GM12878 (cell line): ENCODE measurements at regions not wholly inside any gene's neighbourhood (a gene's known extent, or its start where the extent isn't known, plus 50 kb on each side); places are given as distances from the start of the nearest gene placed in this dataset.

ENCODE experiments used
- ATAC-seq: fragments of 200-7000 bp; cut with Tn5 transposase; 3 replicates; pipeline ENCODE4 v1.9.1; 2020; ENCODE audit warnings: mild to moderate bottlenecking, moderate library complexity
- BruUV-seq: library from RNA; stranded (reverse); fragments of 400-500 nt; replicated peaks from 2 replicates; lab custom pipeline; 2021; lab: Mats Ljungman, UMichigan
- CTCF ChIA-PET: fragments of 300-600 bp; sonication (Branson Sonifier 250); formaldehyde crosslinking; extraction: SDS; loops from one replicate; lab custom pipeline; 2021; ENCODE audit warnings: inconsistent platforms; lab: Yijun Ruan, JAX
- POLR2A ChIA-PET: fragments of 350-600 bp; formaldehyde crosslinking; extraction: SDS; loops from one replicate; lab custom pipeline; 2021; ENCODE audit warnings: inconsistent platforms; lab: Charles Lee
- RAD21 ChIA-PET: fragments of 300-600 bp; sonication (Branson Sonifier 250); formaldehyde crosslinking; loops from one replicate; lab custom pipeline; 2023; ENCODE audit warnings: antibody characterized with exemption; ENCODE audit not compliant: unreplicated experiment; lab: Charles Lee
- SMC1A ChIA-PET: fragments of 300-600 bp; sonication (Branson Sonifier 250); formaldehyde crosslinking; loops from one replicate; lab custom pipeline; 2023; ENCODE audit not compliant: unreplicated experiment, uncharacterized antibody; lab: Charles Lee
- DNase-seq: peaks from one replicate; pipeline ENCODE4 v3.0.0-alpha.2; 2011; ENCODE audit warnings: low read depth, low spot score
- FAIRE-seq: peaks from 3 replicates; lab custom pipeline; 2011; peaks lifted over from hg19 to GRCh38; lab: Jason Lieb, UNC
- H2AFZ ChIP-seq: 2 replicates; pipeline ENCODE4 v1.6.0; 2011; ENCODE audit warnings: low read depth, low read length, control low read depth; ENCODE audit not compliant: control insufficient read depth
- H3K27ac ChIP-seq: 2 replicates; pipeline ENCODE4 v1.5.1; 2011; ENCODE audit warnings: control low read depth; ENCODE audit not compliant: control insufficient read depth, insufficient read depth
- H3K27me3 ChIP-seq, 2 experiments: replicated peaks in 1 of 2; 2 replicates each; pipeline versions ENCODE4 v1.6.0 to v1.6.1; 2011; ENCODE audit warnings: low read length in 1 of 2; ENCODE audit not compliant: control insufficient read depth in 2 of 2, insufficient read depth in 2 of 2
- H3K36me3 ChIP-seq, 2 experiments: 2 replicates each; pipeline ENCODE4 v1.5.1; 2011; ENCODE audit warnings: low read length in 1 of 2; ENCODE audit not compliant: control insufficient read depth in 2 of 2, insufficient read depth in 2 of 2
- H3K4me1 ChIP-seq: 2 replicates; pipeline ENCODE4 v1.6.1; 2011; ENCODE audit warnings: mild to moderate bottlenecking, low read length, moderate library complexity, mixed read lengths; ENCODE audit not compliant: control insufficient read depth, insufficient read depth
- H3K4me2 ChIP-seq: 2 replicates; pipeline ENCODE4 v1.6.0; 2011; ENCODE audit warnings: control low read depth; ENCODE audit not compliant: control insufficient read depth, insufficient read depth
- H3K4me3 ChIP-seq: fragments of 200-600 bp; sonication (generic); 2 replicates; pipeline ENCODE4 v1.5.1; 2016
- H3K79me2 ChIP-seq: 2 replicates; pipeline ENCODE4 v1.6.0; 2011; ENCODE audit warnings: low read length; ENCODE audit not compliant: control insufficient read depth, insufficient read depth
- H3K9ac ChIP-seq: 2 replicates; pipeline ENCODE4 v1.8.0; 2011; ENCODE audit warnings: low read length, control low read depth, mixed read lengths; ENCODE audit not compliant: control insufficient read depth, insufficient read depth
- H3K9me3 ChIP-seq: replicated peaks from 3 replicates; pipeline ENCODE4 v1.5.1; 2011; ENCODE audit warnings: mild to moderate bottlenecking, low read length; ENCODE audit not compliant: control insufficient read depth, insufficient read depth
- H4K20me1 ChIP-seq: 2 replicates; pipeline ENCODE4 v1.6.0; 2011; ENCODE audit not compliant: control insufficient read depth, insufficient read depth
- CBX3 ChIP-seq: fragments of 200-600 bp; sonication (generic); IDR thresholded peaks from 2 replicates; pipeline ENCODE4 v1.6.1; 2016; ENCODE audit warnings: low read depth, borderline replicate concordance
- CBX5 ChIP-seq: sonication (generic); IDR thresholded peaks from 2 replicates; pipeline ENCODE4 v1.6.1; 2016; ENCODE audit warnings: low read depth, moderate library complexity, mild to moderate bottlenecking, inconsistent platforms
- FOS ChIP-seq: IDR thresholded peaks from 3 replicates; pipeline ENCODE4 v1.6.1; 2011; ENCODE audit warnings: borderline replicate concordance; ENCODE audit not compliant: insufficient read length; ENCODE audit errors: extremely low read depth
- MLLT1 ChIP-seq: fragments of 450-650 bp; IDR thresholded peaks from 2 replicates; pipeline ENCODE4 v1.6.1; 2016; ENCODE audit warnings: mild to moderate bottlenecking
- SKIL ChIP-seq: fragments of 450-650 bp; IDR thresholded peaks from 2 replicates; pipeline ENCODE4 v1.6.1; 2017; ENCODE audit warnings: mild to moderate bottlenecking, low read depth, inconsistent platforms; ENCODE audit not compliant: poor library complexity, severe bottlenecking
- SMARCA5 ChIP-seq: fragments of 450-650 bp; IDR thresholded peaks from 2 replicates; pipeline ENCODE4 v1.6.1; 2017; ENCODE audit warnings: mild to moderate bottlenecking
- ZNF217 ChIP-seq: fragments of 450-650 bp; IDR thresholded peaks from 2 replicates; pipeline ENCODE4 v1.6.1; 2017; ENCODE audit warnings: antibody characterized with exemption, mild to moderate bottlenecking
- ZNF592 ChIP-seq: fragments of 450-650 bp; IDR thresholded peaks from 2 replicates; pipeline ENCODE4 v1.6.1; 2017; ENCODE audit warnings: mild to moderate bottlenecking, moderate library complexity
- WGBS: methylation state at CpG from one replicate; pipeline ENCODE4 v1.1.6; 2016; ENCODE audit warnings: low lambda C conversion rate; ENCODE audit not compliant: insufficient replicate concordance, insufficient coverage; ENCODE audit errors: missing lambda C conversion rate; 5-methylcytosine and 5-hydroxymethylcytosine counted together
- in situ Hi-C: fragments of 300-500 bp; cut with MboI; formaldehyde crosslinking; loops from 9 replicates; pipeline ENCODE4 v1.14.3; 2018; ENCODE audit warnings: mixed read lengths
- intact Hi-C: fragments of 100-400 bp; cut with micrococcal nuclease; formaldehyde crosslinking; loops from one replicate; pipeline ENCODE4 v1.14.2; 2022; ENCODE audit not compliant: unreplicated experiment
- TF ChIP-seq, protein P1 (sequence below): fragments of 450-650 bp; formaldehyde crosslinking; IDR thresholded peaks from 2 replicates; pipeline ENCODE4 v1.4.0; 2020; ENCODE audit warnings: mild to moderate bottlenecking, moderate library complexity

- ATAC-seq = no peak
Observed at GRCh38 chr2:45275806-45276205, 266.6 kb upstream of the SIX2 start.

More at GRCh38 chr2:45275806-45276205, 266.6 kb upstream of the SIX2 start:
- Histone ChIP-seq H3K27ac (no peak overlapping the region), H3K4me2 (no peak overlapping the region), H3K79me2 (no peaks in the 10 kb centered on the region), H4K20me1 (no peaks in the 10 kb centered on the region), H2AFZ (no peak overlapping the region), H3K4me1 (no peaks in the 10 kb centered on the region), H3K9ac (no peak overlapping the region), H3K9me3 (no peaks in the 10 kb centered on the region), H3K36me3 (no peaks in the 10 kb centered on the region), H3K27me3 (peaks cover 2 to 3% of the 10 kb centered on the region in 2 experiments; a peak in 1 of 4 replicates), H3K4me3 (no peak overlapping the region)
- CTCF ChIA-PET = no interaction called here
- POLR2A ChIA-PET = no interaction called here
- FAIRE-seq = no peak
- no TSS peak for BruUV-seq
- in situ Hi-C loops = no loop called here
- no peak for TF ChIP-seq FOS
- TF ChIP-seq SMARCA5 = no peak
- no peak for TF ChIP-seq SKIL
- TF ChIP-seq CBX5 = no peak
- TF ChIP-seq ZNF592 = no peak
- TF ChIP-seq MLLT1 = no peak
- TF ChIP-seq ZNF217 = no peak
- TF ChIP-seq, protein P1, sequence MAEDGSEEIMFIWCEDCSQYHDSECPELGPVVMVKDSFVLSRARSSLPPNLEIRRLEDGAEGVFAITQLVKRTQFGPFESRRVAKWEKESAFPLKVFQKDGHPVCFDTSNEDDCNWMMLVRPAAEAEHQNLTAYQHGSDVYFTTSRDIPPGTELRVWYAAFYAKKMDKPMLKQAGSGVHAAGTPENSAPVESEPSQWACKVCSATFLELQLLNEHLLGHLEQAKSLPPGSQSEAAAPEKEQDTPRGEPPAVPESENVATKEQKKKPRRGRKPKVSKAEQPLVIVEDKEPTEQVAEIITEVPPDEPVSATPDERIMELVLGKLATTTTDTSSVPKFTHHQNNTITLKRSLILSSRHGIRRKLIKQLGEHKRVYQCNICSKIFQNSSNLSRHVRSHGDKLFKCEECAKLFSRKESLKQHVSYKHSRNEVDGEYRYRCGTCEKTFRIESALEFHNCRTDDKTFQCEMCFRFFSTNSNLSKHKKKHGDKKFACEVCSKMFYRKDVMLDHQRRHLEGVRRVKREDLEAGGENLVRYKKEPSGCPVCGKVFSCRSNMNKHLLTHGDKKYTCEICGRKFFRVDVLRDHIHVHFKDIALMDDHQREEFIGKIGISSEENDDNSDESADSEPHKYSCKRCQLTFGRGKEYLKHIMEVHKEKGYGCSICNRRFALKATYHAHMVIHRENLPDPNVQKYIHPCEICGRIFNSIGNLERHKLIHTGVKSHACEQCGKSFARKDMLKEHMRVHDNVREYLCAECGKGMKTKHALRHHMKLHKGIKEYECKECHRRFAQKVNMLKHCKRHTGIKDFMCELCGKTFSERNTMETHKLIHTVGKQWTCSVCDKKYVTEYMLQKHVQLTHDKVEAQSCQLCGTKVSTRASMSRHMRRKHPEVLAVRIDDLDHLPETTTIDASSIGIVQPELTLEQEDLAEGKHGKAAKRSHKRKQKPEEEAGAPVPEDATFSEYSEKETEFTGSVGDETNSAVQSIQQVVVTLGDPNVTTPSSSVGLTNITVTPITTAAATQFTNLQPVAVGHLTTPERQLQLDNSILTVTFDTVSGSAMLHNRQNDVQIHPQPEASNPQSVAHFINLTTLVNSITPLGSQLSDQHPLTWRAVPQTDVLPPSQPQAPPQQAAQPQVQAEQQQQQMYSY = no peak
- no peak for TF ChIP-seq CBX3
- SMC1A ChIA-PET = no interaction called here
- RAD21 ChIA-PET = no interaction called here
- intact Hi-C loops = no loop called here
- no peak for DNase-seq
- WGBS = 33% methylated on average over 1 of the region's 1 CpG
